Esophagus squamous epithelium (tissue), 5 donors: ENCODE measurements at regions not wholly inside any gene's neighbourhood (a gene's known extent, or its start where the extent isn't known, plus 50 kb on each side); places are given as distances from the start of the nearest gene placed in this dataset.
"Not testable (repeated sequence)": the region's sequence is repeated elsewhere in the genome, so short reads cannot be mapped to it uniquely, and the experiment has no call there.

ENCODE experiments used
- DNase-seq: peaks from one replicate; lab custom pipeline; 2025; lab: John Stamatoyannopoulos, UW
- H3K27ac ChIP-seq, 4 donors: fragments of 200-600 bp; sonication (generic); one replicate each; pipeline ENCODE4 v1.5.1; 2016 to 2019; ENCODE audit warnings: mild to moderate bottlenecking in 1 of 4
- H3K27me3 ChIP-seq, 4 donors: fragments of 200-600 bp; sonication (generic); 1 replicate in 3 of 4; 2 replicates in 1 of 4; pipeline versions ENCODE4 v1.5.1 to v1.6.0; 2017 to 2021; ENCODE audit warnings: antibody characterized with exemption in 1 of 4
- H3K36me3 ChIP-seq, 3 donors: fragments of 200-600 bp; sonication (generic); one replicate each; pipeline ENCODE4 v1.5.1; 2016 to 2019
- H3K4me1 ChIP-seq, 3 donors: fragments of 200-600 bp; sonication (generic); one replicate each; pipeline ENCODE4 v1.5.1; 2017 to 2019
- H3K4me3 ChIP-seq, 4 donors: fragments of 200-600 bp; sonication (generic); 1 replicate in 3 of 4; 2 replicates in 1 of 4; pipeline ENCODE4 v1.5.1; 2016 to 2019; ENCODE audit warnings: mild to moderate bottlenecking in 2 of 4, moderate library complexity in 1 of 4
- H3K9me3 ChIP-seq, 3 donors: fragments of 200-600 bp; sonication (generic); one replicate each; pipeline ENCODE4 v1.5.1; 2016 to 2019
- POLR2A ChIP-seq, 4 donors: fragments of 450-650 bp; IDR thresholded peaks; one replicate each; pipeline ENCODE4 v1.6.1; 2017; ENCODE audit warnings: antibody characterized with exemption in 4 of 4, mild to moderate bottlenecking in 4 of 4, moderate library complexity in 3 of 4
- WGBS, 2 donors: methylation state at CpG; one replicate each; pipeline ENCODE4 v1.1.5; 2018; 5-methylcytosine and 5-hydroxymethylcytosine counted together
- intact Hi-C: fragments of 100-400 bp; cut with DNase I; formaldehyde crosslinking; loops from one replicate; pipeline ENCODE4 v1.15.0; 2022
- TF ChIP-seq, protein P1 (sequence below), 6 experiments: fragments of 450-650 bp in 4 of 6; fragments of 200-600 bp in 2 of 6; sonication (generic) in 2 of 6; IDR thresholded peaks; one replicate each; pipeline ENCODE4 v1.5.1; 2016 to 2019; ENCODE audit warnings: antibody characterized with exemption in 6 of 6, mild to moderate bottlenecking in 4 of 6, moderate library complexity in 4 of 6
- donor health status: DM: yes; HTN: yes; CAD: no.

DNA sequence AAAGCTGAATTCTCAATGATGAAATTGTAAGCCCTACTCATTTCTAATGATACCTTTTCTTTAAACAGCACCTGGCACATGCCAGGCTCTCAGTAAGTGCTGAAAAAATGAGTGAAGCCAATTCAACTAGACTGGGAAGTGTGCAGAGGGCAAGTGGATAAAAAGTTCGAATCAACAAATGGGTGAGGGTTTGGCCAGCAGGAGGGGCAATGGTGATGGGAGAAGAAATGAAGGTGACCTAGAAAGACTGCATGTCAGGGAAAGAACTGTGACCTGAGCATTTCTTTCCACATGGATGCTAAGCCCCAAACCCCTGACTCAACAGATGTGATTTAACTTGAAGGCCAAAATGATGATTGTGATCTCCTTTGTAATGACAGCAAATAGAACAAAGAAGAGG is 54.6 kb downstream of the DKK1 start:
- H3K36me3 ChIP-seq: no peaks in the 10 kb centered on the region
- no peaks in the 10 kb centered on the region for H3K9me3 ChIP-seq
- no peak for TF ChIP-seq POLR2A (IDR thresholded peaks at IDR 0.05)
- TF ChIP-seq, protein P1, sequence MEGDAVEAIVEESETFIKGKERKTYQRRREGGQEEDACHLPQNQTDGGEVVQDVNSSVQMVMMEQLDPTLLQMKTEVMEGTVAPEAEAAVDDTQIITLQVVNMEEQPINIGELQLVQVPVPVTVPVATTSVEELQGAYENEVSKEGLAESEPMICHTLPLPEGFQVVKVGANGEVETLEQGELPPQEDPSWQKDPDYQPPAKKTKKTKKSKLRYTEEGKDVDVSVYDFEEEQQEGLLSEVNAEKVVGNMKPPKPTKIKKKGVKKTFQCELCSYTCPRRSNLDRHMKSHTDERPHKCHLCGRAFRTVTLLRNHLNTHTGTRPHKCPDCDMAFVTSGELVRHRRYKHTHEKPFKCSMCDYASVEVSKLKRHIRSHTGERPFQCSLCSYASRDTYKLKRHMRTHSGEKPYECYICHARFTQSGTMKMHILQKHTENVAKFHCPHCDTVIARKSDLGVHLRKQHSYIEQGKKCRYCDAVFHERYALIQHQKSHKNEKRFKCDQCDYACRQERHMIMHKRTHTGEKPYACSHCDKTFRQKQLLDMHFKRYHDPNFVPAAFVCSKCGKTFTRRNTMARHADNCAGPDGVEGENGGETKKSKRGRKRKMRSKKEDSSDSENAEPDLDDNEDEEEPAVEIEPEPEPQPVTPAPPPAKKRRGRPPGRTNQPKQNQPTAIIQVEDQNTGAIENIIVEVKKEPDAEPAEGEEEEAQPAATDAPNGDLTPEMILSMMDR (IDR thresholded peaks at IDR 0.05): no peak
- 71 to 75% methylated on average over 1 of the region's 1 CpG for WGBS, 2 donors
- no peak overlapping the region for H3K4me3 ChIP-seq
- no peaks in the 10 kb centered on the region for H3K27me3 ChIP-seq
- H3K4me1 ChIP-seq: no peaks in the 10 kb centered on the region
- no peak for DNase-seq
- intact Hi-C loops: no loop called here
- H3K27ac ChIP-seq: no peak overlapping the region

DNA sequence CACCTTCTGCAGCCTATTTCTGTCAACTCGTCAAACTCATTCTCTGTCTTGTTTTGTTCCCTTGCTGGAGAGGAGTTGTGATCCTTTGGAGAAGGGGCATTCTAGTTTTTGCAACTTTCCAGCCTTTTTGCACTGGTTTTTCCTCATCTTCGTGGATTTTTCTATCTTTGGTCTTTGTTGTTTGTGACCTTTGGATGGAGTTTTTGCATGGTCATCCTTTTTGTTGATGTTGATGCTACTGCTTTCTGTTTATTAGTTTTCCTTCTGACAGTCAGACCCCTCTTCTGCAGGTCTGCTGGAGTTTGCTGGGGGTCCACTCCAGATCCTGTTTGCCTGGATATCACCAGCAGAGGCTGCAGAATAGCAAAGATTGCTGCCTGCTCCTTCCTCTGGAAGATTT is 60.1 kb downstream of the DKK1 start:
- H3K36me3 ChIP-seq, H3K9me3 ChIP-seq, DNase-seq, H3K27me3 ChIP-seq, H3K4me3 ChIP-seq, intact Hi-C loops, H3K27ac ChIP-seq, H3K4me1 ChIP-seq: not testable (repeated sequence)
- WGBS, 2 donors: 44 to 67% methylated on average over 2 of the region's 2 CpGs

DNA sequence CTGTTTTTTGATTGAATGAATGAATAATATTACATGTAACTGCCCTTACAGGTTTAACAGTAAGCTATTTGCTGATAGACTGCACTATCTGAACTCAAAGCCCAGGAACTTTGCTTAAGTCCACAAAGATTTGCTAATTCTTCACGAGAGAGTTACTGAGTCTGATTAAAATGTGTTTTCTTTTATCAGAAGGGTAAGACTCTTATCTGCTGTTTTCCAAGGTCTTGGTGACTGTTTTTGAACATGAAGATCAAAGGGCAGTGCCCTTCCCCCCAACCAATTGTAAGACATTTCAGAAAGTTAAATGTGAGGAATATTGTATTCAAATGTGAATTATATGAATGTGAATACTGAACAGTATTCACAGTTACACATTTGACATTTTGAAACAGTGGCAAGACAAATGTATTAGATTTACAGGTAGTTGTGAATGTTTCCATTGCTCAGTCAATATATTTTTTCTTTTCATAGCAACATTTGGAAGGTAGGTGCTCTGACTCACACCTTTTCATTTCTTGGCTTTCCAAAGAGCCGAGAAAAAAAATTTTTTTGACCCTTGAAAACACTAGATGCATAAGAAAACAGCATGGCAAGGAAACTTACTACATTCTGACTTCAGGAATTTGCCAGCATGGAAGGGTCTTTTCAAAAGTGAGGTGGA is 62.7 kb downstream of the DKK1 start:
- DNase-seq: no peak

DNA sequence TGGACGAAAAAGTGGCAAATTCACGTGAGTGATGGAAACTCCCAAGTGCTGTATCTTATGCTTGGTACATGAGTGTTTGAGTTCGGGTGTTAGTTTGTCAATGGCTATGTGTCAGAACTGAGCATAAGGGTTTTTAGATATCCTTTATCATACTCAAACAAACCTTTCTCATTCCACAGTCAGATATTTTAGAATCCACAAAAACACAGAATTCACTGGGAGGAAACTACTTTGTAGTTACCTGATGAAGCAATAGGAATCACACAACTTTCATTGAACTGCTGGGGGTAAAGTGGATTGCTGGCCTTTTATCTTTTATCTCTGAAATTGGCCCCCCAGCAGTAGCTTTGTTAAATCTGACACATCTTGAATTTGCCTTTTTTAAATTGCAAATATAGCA is 64.0 kb downstream of the DKK1 start:
- no peaks in the 10 kb centered on the region for H3K4me1 ChIP-seq
- intact Hi-C loops: no loop called here
- 38 to 42% methylated on average over 3 of the region's 3 CpGs for WGBS, 2 donors

More for the DNA sequence above, 62.7 kb downstream of the DKK1 start:
- no peak overlapping the region for H3K4me3 ChIP-seq
- no peaks in the 10 kb centered on the region for H3K36me3 ChIP-seq
- WGBS, 2 donors: 17 to 29% methylated on average over 2 of the region's 2 CpGs
- intact Hi-C loops: no loop called here
- TF ChIP-seq, protein P1 (IDR thresholded peaks at IDR 0.05): no peak
- no peak for TF ChIP-seq POLR2A (IDR thresholded peaks at IDR 0.05)
- H3K9me3 ChIP-seq: peaks cover 0 to 3% (median 0%) of the 10 kb centered on the region in 3 donors
- H3K27me3 ChIP-seq: no peaks in the 10 kb centered on the region
- no peaks in the 10 kb centered on the region for H3K4me1 ChIP-seq
- no peak overlapping the region for H3K27ac ChIP-seq

DNA sequence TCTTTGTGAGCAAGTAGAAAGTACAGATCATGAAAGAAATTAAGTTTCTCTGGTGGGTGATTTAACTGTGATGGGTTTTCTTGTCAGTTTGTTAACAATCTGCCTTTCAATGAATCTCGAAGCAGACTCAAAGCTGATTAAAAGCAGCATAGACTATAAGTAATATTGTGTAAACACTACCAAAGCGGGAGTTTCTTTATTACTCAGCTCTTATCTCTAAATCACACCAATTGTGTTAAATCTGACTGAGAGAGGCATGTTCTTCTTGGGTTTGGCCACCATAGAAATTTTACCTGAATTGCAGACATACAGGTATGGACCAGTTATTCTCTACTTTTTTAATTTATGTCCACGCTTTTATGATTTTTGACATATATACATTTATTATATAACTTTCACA is 65.2 kb downstream of the DKK1 start:
- no peak for DNase-seq
- Histone ChIP-seq H3K4me1 (no peaks in the 10 kb centered on the region), H3K4me3 (no peak overlapping the region), H3K27me3 (no peaks in the 10 kb centered on the region), H3K36me3 (no peaks in the 10 kb centered on the region), H3K27ac (no peak overlapping the region), H3K9me3 (peaks cover 0 to 3% (median 0%) of the 10 kb centered on the region in 3 donors)
- TF ChIP-seq POLR2A (IDR thresholded peaks at IDR 0.05): no peak
- TF ChIP-seq, protein P1 (IDR thresholded peaks at IDR 0.05): no peak
- intact Hi-C loops: no loop called here
- whole genome bisulfite sequencing, 2 donors: 49 to 53% methylated on average over 3 of the region's 3 CpGs

More for the DNA sequence above, 64.0 kb downstream of the DKK1 start:
- Histone ChIP-seq H3K9me3 (peaks cover 0 to 3% (median 0%) of the 10 kb centered on the region in 3 donors), H3K27ac (no peak overlapping the region), H3K36me3 (no peaks in the 10 kb centered on the region), H3K4me3 (no peak overlapping the region), H3K27me3 (no peaks in the 10 kb centered on the region)
- no peak for TF ChIP-seq POLR2A (IDR thresholded peaks at IDR 0.05)
- TF ChIP-seq, protein P1 (IDR thresholded peaks at IDR 0.05): no peak
- DNase-seq: no peak
